Fibroblast of the aortic adventitia (primary cell): ENCODE measurements at regions not wholly inside any gene's neighbourhood (a gene's known extent, or its start where the extent isn't known, plus 50 kb on each side); places are given as distances from the start of the nearest gene placed in this dataset.

Experiments
- DNase-seq: peaks from one replicate; pipeline ENCODE4 v3.0.0-alpha.2; 2010; ENCODE audit warnings: low read depth
- H3K4me3 ChIP-seq: 2 replicates; pipeline ENCODE4 v1.5.1; 2011; ENCODE audit warnings: low read depth, mild to moderate bottlenecking, control low read depth, low read length, moderate library complexity
- CTCF ChIP-seq: IDR thresholded peaks from 2 replicates; pipeline ENCODE4 v1.5.1; 2011; ENCODE audit warnings: mild to moderate bottlenecking, low read length, control low read depth, inconsistent platforms; ENCODE audit not compliant: insufficient read depth

- no peak for DNase-seq
- no peak for TF ChIP-seq CTCF
- H3K4me3 ChIP-seq: no peak overlapping the region
Measured at GRCh38 chr4:85274955-85275354, 200.0 kb upstream of the ARHGAP24 start.

DNA sequence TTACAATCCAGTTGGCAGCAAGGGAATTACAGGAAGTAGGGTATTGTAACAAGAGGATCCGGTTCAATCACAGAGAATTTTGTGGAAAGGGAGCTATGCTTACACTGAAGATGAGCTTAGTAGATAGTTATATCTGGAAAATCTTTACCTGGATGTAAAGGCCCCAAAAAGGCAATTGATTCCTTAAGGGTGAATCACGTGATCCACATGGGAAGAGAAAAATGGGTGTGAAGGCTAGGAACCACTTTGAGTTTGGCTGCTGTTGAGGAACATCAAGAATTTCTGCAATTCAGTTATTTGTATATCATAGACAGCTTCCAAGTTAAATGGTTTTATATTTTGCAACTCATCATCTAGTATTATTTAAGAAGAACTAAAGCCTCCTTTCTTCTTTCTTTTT lies 194.0 kb upstream of the ARHGAP24 start:
- TF ChIP-seq CTCF: no peak
- H3K4me3 ChIP-seq: no peak overlapping the region
- no peak for DNase-seq

GRCh38 chr4:85291226-85291625 lies 183.7 kb upstream of the ARHGAP24 start:
- H3K4me3 ChIP-seq: no peak overlapping the region
- no peak for TF ChIP-seq CTCF
- no peak for DNase-seq

- no peak for TF ChIP-seq CTCF
- no peak overlapping the region for H3K4me3 ChIP-seq
- DNase-seq: no peak
Measured at GRCh38 chr4:85298037-85298436, 176.9 kb upstream of the ARHGAP24 start.

DNA sequence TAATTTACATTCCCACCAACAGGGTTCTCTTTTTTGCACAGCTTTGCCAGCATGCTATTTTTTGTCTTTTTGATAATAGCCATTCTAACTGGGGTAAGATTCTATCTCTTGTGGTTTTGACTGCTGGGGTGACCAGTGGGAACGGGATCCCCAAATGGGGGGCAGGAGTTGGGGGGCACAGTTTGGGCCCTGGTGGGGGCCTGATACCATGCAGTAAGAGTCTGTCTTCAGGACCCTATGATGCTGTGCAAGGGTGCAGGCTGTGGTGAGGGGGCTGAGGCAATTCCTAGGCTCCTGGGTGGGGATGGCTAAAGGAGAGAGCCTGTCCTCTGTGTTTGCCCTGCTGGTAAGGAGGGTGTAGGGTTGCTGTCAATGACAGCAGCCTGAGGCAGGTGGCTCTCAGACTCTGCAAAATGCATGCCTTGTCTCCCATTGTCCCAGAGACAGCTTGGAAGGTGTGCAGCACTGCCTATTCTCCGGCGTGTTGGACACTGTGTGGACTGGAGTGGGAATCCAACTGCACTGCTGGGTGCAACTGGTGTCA lies 172.7 kb upstream of the ARHGAP24 start:
- H3K4me3 ChIP-seq: no peak overlapping the region
- no peak for DNase-seq
- TF ChIP-seq CTCF: no peak

DNA sequence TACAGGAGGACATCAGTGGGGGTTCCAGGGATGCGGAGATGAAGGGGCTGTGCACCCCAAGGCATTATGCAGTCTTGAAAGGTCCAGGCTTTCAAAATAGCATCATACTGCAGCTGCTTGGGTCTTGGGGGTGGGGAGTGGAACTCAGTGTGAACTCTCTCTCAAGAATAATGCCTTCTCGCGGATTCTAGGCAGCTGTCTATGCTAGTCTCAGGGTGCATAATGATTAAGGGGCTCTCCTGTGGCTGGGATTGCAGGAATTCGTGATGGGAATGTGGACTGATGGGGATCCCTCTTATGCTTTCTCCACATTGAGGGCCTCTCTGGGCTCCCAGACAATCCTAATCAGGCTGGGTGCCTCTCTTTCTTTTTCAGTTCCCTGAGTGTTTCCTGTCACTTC lies 172.2 kb upstream of the ARHGAP24 start:
- no peak overlapping the region for H3K4me3 ChIP-seq
- DNase-seq: no peak
- no peak for TF ChIP-seq CTCF

- H3K4me3 ChIP-seq: no peak overlapping the region
- no peak for DNase-seq
- TF ChIP-seq CTCF: no peak
Measured at GRCh38 chr4:85318415-85318814, 156.5 kb upstream of the ARHGAP24 start.
